SK-N-MC (cell line): ENCODE measurements at regions not wholly inside any gene's neighbourhood (a gene's known extent, or its start where the extent isn't known, plus 50 kb on each side); places are given as distances from the start of the nearest gene placed in this dataset.

Source experiments
- EZH2 ChIP-seq: fragments of 200-600 bp; sonication (generic); IDR thresholded peaks from one replicate; pipeline ENCODE4 v1.6.1; 2017; ENCODE audit warnings: antibody characterized with exemption
- POLR2AphosphoS5 ChIP-seq: IDR thresholded peaks from 2 replicates; pipeline ENCODE4 v1.6.1; 2012; ENCODE audit warnings: mild to moderate bottlenecking, low read depth, low read length, borderline replicate concordance

DNA sequence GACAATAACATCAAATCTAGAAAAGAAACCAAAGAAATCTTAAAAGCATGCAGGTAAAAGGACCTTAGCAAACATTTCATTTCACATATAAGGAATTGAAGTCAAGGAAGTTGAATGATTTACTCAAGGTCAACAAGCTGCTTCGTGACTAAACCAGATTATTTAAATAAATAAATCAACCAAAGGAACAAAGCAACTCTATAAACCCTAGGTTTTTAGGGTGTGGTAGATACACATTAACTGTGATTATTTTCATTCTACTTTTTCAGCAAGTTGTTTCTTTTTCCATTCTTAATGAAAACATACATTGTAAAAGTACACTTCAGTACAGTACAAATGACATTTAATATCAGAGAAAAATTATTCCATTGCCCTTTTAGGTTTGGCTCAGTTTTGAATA lies 382.0 kb upstream of the STEAP1 start:
- TF ChIP-seq POLR2AphosphoS5 (no peak), EZH2 (no peak)
